Eye (tissue), 1 donor: ENCODE measurements at regions not wholly inside any gene's neighbourhood (a gene's known extent, or its start where the extent isn't known, plus 50 kb on each side); places are given as distances from the start of the nearest gene placed in this dataset.
A peak's percentile ranks its signal among the peaks of the same experiment; 100 is the strongest.

ENCODE experiments used
- DNase-seq: peaks from one replicate; pipeline ENCODE4 v3.0.0-alpha.2; 2015

DNA sequence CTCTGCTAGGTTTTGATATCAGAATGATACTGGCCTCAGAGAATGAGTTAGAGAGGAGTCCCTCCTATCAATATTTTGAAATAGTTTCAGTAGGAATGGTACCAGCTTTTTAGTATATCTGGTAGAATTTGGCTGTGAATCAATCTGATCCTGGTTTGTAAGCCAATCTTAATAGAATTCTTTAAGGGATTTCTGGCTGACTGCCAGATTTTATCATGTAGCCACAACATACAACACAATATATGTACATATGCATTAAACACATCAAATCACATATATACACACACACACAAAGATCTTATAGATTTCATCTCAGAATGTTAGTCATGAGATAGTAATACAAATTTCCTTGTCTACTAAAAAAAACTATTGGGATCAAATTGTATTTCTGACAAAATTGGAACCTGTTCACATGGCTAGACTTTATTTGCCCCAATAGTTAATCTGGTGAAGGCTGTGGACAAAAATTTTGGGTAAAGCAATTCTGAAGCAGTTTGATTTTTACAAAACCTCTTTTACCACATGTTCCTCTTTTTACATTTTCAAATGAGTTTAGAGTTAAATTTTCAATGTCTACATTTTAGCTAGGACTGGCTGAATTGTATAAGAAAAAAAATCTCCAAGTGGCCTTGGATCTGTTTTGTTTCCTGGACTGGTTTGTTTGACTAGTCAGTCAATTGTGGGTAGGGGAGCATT, 151.7 kb downstream of the FASLG start:
- no peak for DNase-seq

DNA sequence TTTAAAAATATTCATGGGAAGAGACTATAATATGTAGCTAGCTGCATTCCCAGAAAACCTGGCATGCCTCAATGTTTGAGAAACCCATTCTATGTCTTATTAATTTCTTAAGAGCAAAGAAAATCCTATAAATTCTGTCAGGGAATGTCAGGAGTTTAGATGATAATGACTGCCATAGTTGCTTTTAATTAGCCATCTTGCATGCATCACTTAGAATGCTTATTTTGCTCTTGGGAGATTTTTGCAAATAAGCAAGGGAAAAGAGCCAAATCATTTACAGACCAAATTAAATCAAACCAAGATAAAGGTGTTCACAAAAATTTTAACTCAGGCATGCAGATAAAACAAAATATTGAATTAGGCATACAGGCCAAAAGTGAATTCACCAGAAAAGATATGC, 152.8 kb downstream of the FASLG start:
- DNase-seq: no peak

GRCh38 chr1:172812118-172812517, 153.2 kb downstream of the FASLG start:
- DNase-seq: no peak

DNA sequence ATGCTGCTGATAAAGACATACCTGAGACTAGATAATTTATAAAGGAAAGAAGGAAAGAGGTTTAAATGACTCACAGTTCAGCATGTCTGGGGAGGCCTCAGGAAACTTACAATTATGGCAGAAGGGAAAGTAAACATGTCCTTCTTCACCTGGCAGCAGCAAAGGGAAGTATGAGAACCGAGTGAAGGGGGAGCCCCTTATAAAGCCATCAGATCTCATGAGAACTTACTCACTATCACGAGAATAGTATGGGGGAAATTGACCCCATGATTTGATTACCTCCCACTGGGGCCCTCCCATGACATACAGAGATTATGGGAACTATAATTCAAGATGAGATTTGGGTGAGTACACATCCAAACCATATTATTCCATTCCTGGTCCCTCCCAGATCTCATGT, 154.4 kb downstream of the FASLG start:
- DNase-seq: no peak

DNA sequence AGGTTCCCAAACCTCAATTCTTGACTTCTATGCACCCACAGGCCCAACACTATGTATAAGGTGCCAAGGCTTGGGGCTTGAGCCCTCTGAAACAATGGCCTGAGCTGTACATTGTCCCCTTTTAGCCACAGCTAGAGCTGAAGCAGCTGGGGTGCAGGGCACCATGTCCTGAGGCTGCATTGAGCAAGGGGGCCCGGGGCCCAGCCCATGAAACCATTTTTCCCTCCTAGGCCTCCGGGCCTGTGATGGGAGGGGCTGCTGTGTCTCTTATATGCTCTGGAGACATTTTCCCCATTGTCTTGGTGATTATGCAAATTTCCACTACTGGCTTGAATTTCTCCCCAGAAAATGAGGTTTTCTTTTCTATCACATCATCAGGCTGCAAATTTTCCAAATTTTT, 155.5 kb downstream of the FASLG start:
- DNase-seq: no peak

DNA sequence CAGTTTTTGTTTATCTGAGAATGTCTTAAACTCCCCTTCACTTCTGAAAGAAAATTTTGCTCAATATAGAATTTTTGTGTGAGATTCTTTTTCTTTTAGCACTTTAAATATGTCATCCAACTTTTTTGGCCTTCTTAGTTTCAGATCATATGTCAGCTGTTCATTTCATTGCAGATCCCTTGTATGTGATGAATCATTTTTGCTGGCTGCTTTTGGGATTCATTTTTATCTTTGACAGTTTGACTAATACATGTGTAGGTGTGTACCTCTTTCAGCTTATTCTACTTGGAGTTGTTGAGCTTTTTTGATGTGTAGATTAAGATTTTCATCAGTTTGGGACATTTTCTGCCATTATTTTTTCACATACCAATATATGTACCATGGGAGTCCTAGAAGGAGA, 156.8 kb downstream of the FASLG start:
- no peak for DNase-seq

DNA sequence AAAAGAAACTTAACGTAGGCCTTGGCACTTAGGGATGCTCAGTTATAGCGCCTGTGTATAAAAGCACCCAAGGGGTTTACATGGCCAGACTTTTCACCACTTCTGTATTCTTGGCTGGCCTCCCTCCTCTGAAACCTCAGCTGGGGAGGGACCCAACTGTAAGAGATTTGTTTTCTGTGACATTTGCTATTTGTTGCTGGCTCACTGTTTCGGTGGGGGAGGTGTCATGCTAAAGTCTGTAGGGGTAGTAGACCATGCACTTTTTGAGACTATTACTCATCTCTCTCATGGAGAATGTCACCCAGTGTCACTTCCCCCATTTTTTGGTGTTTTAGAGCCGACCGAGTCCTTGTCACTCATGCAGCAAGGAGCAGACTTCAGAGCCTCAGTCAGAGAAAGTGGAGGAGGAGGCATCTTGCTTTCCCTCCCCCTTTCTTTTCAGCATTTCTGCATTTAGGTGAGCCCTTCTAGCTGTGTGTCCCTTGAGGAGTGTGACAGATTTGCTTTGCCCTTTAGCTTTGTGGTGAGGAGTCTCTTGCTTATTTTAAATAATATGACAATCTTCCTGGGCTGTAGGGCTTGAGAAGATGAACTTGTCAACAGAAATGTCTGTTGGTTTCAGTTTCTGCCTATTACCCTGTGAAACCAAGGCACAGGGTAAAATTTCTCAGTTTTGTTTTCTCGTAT, 160.1 kb downstream of the FASLG start:
- DNase-seq: no peak

GRCh38 chr1:172820475-172821158, 161.7 kb downstream of the FASLG start:
- DNase-seq: no peak

- DNase-seq: no peak
Observed at GRCh38 chr1:172821609-172822274, 162.8 kb downstream of the FASLG start.

GRCh38 chr1:172822886-172823285, 164.0 kb downstream of the FASLG start:
- DNase-seq: no peak

- no peak for DNase-seq
Observed at GRCh38 chr1:172823534-172823933, 164.6 kb downstream of the FASLG start.

GRCh38 chr1:172824209-172824608, 165.3 kb downstream of the FASLG start:
- no peak for DNase-seq

DNA sequence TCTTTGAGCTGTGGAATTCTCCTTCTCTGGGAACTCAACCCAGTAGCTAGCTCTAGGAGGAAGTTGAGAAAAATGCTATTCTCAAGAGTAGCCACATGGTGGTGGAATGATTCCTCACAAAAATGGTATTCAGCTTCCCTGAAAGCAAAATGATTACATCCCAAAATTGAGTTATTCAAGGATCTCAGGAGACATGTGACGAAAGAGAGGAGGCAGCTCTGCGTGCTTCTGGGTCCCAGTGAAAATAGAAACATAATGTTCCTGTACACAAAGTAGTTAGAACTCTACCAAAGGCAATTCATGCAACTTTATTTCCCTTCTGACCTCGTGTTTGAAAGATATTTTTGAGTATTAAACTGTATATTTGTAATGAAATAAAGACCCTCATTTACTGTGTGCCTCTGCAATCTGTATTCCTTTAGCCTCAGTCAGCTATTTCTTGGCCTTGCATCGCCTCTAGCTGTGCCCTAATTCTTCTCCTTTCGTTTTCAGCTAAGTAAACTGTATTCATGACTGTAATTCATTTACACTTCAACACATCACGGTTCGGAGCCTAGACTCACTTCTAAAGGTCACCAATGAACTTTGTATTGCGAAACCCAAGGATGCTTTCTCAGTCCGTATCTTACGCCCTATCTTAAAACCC, 167.3 kb downstream of the FASLG start:
- peak; percentile 68 for DNase-seq

DNA sequence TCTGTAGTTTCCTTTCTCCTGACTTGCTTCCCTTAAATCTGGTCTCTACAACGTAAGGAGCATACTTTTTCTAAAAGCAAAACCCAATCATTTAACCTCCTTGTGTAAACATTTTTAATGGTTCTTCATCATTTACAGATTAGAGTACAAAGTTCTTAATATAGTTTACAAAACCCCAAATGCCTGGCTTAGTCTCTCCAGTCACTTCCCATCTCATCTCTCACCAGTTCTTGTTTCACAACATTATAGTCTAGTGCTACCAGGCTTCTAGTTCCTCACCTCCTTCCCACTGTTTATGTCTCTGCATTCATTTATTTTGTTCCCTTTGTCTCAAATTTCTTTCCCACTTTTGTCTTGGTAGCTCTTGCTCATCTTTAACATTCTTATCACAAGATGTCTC, 168.4 kb downstream of the FASLG start:
- DNase-seq: no peak

- DNase-seq: no peak
Observed at GRCh38 chr1:172827841-172828240, 168.9 kb downstream of the FASLG start.

DNA sequence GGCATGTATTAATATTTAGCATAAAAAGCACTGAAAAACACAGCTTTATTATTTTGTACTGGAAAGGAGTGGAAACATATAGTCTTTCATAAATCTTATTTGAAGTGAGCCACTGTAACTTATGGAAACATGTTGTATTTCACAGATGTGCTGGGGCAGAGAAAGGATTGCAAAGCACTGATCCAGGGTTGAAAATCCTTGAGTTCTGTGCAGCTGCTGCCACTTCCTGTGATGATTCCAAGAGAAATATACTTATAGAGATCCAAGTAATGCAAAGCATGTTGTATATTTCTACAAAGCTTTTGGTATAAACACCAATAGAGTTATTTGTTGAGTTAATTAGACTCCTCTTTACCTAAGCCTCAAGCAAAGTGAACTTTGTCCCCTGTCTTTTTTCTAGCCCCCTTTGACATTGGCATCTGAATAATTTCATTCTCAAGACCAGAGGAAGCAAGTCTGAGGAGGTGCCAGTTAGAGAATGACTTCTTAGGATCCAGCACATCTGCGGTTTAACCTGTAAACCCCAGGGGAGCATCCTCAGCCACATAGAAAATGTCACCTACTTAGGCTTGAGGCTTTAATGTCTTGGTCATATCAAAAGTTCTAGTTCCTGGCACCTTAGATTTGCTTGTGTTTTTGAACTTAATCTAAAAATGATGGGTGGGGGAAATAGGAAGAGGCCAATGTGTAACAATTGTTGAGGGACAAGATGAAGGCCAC, 173.3 kb downstream of the FASLG start:
- no peak for DNase-seq

- no peak for DNase-seq
Observed at GRCh38 chr1:172833954-172834353, 175.1 kb downstream of the FASLG start.

GRCh38 chr1:172834609-172835008, 175.7 kb downstream of the FASLG start:
- DNase-seq: no peak

GRCh38 chr1:172835834-172836233, 176.9 kb downstream of the FASLG start:
- DNase-seq: no peak

DNA sequence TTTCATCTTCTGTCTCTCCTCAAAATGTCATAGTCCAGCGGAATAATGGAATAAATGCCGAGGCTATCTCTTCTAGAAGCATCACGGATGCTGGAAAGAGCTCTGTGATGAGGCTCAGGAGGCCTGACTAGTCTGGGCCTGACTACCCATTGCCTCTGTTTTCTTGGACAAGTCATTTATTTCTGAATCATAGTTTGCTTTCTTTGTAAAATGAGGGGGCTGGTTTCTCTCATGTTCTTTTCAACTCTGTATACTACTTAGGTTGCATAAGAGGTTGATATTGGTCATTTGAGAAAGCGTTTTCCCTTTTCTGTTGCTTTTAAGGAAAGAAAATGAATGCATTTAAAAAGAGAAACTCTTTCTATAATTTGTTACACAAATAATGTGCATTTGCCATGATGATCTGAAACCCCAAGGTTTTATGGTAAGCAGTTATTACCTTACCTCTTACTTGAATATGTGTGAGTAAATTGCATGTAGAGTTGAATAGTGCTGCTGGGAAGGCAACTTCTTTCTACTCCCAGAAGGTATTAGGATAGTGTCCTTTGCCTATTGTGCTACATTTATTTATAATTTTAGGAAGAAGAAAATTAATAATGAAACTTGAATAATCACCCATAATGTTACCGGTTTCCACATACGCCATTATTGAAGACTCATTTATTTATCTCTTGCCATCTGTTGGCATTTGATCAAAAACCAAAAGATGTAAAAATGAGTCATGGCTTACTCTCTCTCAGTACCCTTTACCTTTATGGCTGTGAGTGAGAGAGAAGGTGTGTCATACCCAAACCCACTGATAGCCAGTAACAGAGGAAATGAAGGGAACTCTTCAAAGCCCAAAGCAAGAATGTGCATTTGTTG, 179.1 kb downstream of the FASLG start:
- DNase-seq: no peak

DNA sequence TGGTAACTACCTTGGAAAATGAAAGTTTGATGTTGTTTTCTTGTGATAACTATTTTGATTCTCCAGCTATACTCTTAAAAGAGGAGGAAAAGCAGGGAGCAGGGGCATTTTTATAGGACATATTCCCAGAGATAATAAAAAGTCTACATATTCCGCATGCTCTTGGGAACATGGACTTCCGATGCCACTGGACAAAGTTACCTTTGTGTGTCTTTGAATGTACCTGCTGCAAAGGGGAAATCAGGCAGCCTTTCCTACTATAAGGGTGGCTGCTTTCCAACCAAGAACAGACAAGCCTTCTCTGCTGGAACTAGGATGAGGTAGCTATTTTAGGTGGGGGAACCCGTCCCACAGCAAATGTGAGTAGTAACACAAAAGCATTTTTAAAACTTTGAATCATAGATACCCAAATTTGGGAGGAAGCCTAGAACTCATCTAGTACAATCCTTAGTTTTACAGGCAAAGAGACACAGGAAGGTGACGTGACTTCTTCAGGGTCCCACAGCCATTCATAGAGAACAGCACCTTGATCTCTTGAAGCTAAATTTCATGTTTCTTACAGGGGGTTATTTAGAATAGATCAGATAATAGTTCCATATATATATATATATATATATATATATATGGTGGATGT, 179.9 kb downstream of the FASLG start:
- no peak for DNase-seq
